SU-DHL-6 (cell line): ENCODE measurements at regions not wholly inside any gene's neighbourhood (a gene's known extent, or its start where the extent isn't known, plus 50 kb on each side); places are given as distances from the start of the nearest gene placed in this dataset.

Source experiments
- CTCF ChIP-seq: fragments of 200-600 bp; sonication (generic); IDR thresholded peaks from one replicate; pipeline ENCODE4 v1.5.1; 2017; ENCODE audit warnings: antibody characterized with exemption, mild to moderate bottlenecking, low read length, moderate library complexity; ENCODE audit not compliant: insufficient read depth, poor library complexity, severe bottlenecking
- EZH2phosphoT487 ChIP-seq: fragments of 200-600 bp; sonication (generic), shearing (Covaris generic); conservative IDR thresholded peaks from 2 replicates; pipeline ENCODE4 v1.6.1; 2018; ENCODE audit warnings: mild to moderate bottlenecking, antibody characterized with exemption, low read length, moderate library complexity, mixed read lengths

- no peak for TF ChIP-seq CTCF
- TF ChIP-seq EZH2phosphoT487: no peak
Observed at GRCh38 chr11:45423036-45423435, 136.9 kb upstream of the SYT13 start.
